Prostate gland (tissue), 2 donors: ENCODE measurements at regions not wholly inside any gene's neighbourhood (a gene's known extent, or its start where the extent isn't known, plus 50 kb on each side); places are given as distances from the start of the nearest gene placed in this dataset.

Experiments
- DNase-seq: peaks from one replicate; pipeline ENCODE4 v3.0.0-alpha.2; 2019; ENCODE audit warnings: low spot score
- H3K27ac ChIP-seq, 2 donors: fragments of 200-600 bp; sonication (generic); 2 replicates each; pipeline ENCODE4 v1.5.1; 2017 to 2019
- H3K27me3 ChIP-seq: fragments of 200-600 bp; sonication (generic); replicated peaks from 2 replicates; pipeline ENCODE4 v1.5.1; 2019; ENCODE audit not compliant: insufficient read depth
- H3K36me3 ChIP-seq, 2 donors: fragments of 200-600 bp; sonication (generic); 1 replicate in 1 of 2; 2 replicates in 1 of 2; pipeline versions ENCODE4 v1.5.1 to v1.8.1; 2017 to 2019
- H3K4me1 ChIP-seq: fragments of 200-600 bp; sonication (generic); replicated peaks from 2 replicates; pipeline ENCODE4 v1.5.1; 2019
- H3K4me3 ChIP-seq, 2 donors: fragments of 200-600 bp; sonication (generic); 2 replicates each; pipeline ENCODE4 v1.5.1; 2017 to 2019
- H3K9me3 ChIP-seq: fragments of 200-600 bp; sonication (generic); 2 replicates; pipeline ENCODE4 v1.5.1; 2017
- CTCF ChIP-seq, 4 experiments: fragments of 200-600 bp in 2 of 4; fragments of 450-650 bp in 2 of 4; sonication (generic) in 2 of 4; IDR thresholded peaks; 1 replicate in 3 of 4; 2 replicates in 1 of 4; pipeline ENCODE4 v1.5.1; 2016 to 2019; ENCODE audit warnings: antibody characterized with exemption in 4 of 4, mild to moderate bottlenecking in 2 of 4, moderate library complexity in 2 of 4
- POLR2A ChIP-seq: fragments of 450-650 bp; IDR thresholded peaks from one replicate; pipeline ENCODE4 v1.6.1; 2016; ENCODE audit warnings: antibody characterized with exemption, mild to moderate bottlenecking
- POLR2AphosphoS5 ChIP-seq: sonication (generic); formaldehyde crosslinking; IDR thresholded peaks from one replicate; pipeline ENCODE4 v1.6.1; 2017; ENCODE audit warnings: antibody characterized with exemption
- WGBS: methylation state at CpG from one replicate; pipeline ENCODE4 v1.1.5; 2018; 5-methylcytosine and 5-hydroxymethylcytosine counted together
- intact Hi-C: fragments of 100-400 bp; cut with DNase I; formaldehyde crosslinking; loops from one replicate; pipeline ENCODE4 v1.14.2; 2022

DNA sequence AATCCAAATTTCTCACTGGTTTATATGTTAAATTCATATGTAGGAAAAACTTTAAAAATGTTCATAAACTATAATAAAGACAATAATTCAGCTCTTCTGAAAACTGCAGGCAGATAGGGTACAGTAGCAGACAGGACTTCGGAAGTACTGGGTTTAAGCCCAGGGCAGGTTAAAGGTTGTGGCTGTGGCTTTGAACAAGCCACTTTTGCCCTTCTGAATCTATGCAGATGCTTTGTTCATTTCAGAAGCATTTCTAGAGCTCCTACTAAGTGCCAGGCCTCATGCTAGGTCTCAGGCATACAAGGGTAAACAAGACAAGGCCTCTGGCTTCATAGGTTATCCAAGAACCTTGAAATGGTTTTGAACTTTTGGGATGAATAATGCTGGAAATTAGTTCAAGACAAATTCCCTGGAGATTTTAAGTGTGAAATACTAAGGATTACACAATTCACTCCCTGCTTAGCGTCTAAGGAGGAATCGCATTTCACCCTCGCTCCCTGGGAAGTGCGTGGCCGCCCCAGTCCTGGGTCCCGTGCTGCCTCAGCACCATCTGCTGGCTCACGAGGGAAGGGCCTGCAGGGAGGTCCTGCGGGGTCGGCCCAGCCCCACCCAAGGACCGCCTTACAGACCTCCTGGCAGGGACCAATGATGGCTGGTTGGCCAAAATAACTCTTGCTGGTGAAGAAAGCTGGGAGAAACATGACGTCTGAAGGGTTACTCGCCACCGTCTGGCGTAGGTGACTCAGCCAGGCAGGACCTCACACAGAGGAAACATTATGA is 67.7 kb upstream of the L3MBTL4 start:
- no peaks in the 10 kb centered on the region for H3K36me3 ChIP-seq
- H3K9me3 ChIP-seq = no peaks in the 10 kb centered on the region
- DNase-seq = no peak
- H3K27ac ChIP-seq = no peak overlapping the region
- no peak for TF ChIP-seq POLR2A
- TF ChIP-seq POLR2AphosphoS5 = no peak
- TF ChIP-seq CTCF (IDR thresholded peaks at IDR 0.05) = peak in 2 of 4 experiments; percentile 43 to 51
- H3K4me1 ChIP-seq = peaks cover 2% of the 10 kb centered on the region
- H3K4me3 ChIP-seq = no peak overlapping the region
- intact Hi-C loops = loop anchor here (2.0 kb wide), 1 partner anchor 604 kb away; no protein-coding TSS in a partner anchor
- H3K27me3 ChIP-seq = peaks cover 2% of the 10 kb centered on the region
- WGBS = 43% methylated on average over 15 of the region's 15 CpGs

GRCh38 chr18:6484659-6485058 is 69.9 kb upstream of the L3MBTL4 start:
- 29% methylated on average over 2 of the region's 2 CpGs for WGBS
- Histone ChIP-seq H3K27me3 (peaks cover 2% of the 10 kb centered on the region), H3K36me3 (no peaks in the 10 kb centered on the region), H3K4me1 (peaks cover 2% of the 10 kb centered on the region), H3K27ac (no peak overlapping the region), H3K4me3 (no peak overlapping the region), H3K9me3 (no peaks in the 10 kb centered on the region)
- intact Hi-C loops = no loop called here
- no peak for TF ChIP-seq CTCF (IDR thresholded peaks at IDR 0.05)
- TF ChIP-seq POLR2AphosphoS5 = peak; percentile 20
- DNase-seq = no peak

DNA sequence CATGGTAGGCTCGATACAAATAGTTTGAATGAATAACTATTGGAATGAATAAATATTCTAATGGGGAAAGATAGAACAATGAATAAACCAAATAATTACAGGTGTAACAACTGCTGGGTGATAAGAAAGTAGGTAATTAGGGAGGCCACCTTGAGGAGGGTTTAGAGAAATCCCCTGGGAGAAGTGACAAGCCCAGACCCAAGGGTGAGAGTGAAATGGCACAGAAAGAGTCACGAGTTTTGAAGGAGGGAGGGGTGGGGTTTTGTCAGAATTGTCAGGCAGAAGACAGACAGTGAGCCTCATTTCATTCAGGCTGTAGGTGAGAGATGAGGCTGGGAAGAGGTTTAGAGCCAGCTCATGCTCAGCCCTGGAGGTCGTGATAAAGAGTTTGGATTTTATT is 71.6 kb upstream of the L3MBTL4 start:
- no peak for DNase-seq
- Histone ChIP-seq H3K36me3 (no peaks in the 10 kb centered on the region), H3K9me3 (no peaks in the 10 kb centered on the region), H3K27ac (no peak overlapping the region), H3K4me3 (no peak overlapping the region), H3K4me1 (peaks cover 2% of the 10 kb centered on the region), H3K27me3 (peaks cover 2% of the 10 kb centered on the region)
- WGBS = 69% methylated on average over 3 of the region's 3 CpGs
- no peak for TF ChIP-seq CTCF (IDR thresholded peaks at IDR 0.05)
- TF ChIP-seq POLR2A = no peak
- TF ChIP-seq POLR2AphosphoS5 = no peak
- intact Hi-C loops = no loop called here

DNA sequence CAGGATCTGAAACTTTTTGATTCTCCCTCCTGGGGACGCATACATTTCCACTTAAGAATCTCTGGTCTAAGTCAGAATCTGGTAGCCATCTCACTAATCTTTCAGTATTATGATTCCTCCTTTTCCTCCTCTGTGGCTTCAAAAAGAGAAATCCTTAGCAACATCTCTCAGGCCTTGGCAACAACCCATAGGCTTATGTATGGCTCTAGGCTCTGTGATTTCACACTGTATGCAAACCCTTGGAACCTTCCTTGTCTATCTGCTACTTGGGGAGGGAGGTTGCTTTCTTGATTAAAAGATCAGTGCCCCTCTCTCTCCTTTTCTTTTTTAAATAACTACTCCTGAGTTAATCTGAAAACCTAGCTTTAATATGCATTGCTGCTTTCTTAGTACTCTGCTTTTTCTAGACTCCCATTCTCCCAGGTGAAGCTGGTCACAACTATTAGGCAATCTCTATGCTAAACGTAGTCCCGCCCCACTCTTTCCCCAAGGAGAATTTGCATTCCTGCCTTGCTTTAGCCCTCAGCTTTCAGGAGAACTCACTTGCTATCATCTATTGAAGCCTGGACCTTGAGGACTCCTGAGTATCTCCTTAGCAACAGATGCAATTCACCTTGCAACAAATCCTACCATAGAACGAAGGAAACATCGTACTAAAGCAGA is 72.2 kb upstream of the L3MBTL4 start:
- peaks cover 2% of the 10 kb centered on the region for H3K27me3 ChIP-seq
- H3K4me1 ChIP-seq = peaks cover 2% of the 10 kb centered on the region
- WGBS = 92% methylated on average over 5 of the region's 5 CpGs
- H3K4me3 ChIP-seq = no peak overlapping the region
- TF ChIP-seq POLR2AphosphoS5 (no peak), POLR2A (no peak), CTCF (IDR thresholded peaks at IDR 0.05) (no peak)
- DNase-seq = no peak
- intact Hi-C loops = no loop called here
- no peak overlapping the region for H3K27ac ChIP-seq
- H3K36me3 ChIP-seq = no peaks in the 10 kb centered on the region
- H3K9me3 ChIP-seq = no peaks in the 10 kb centered on the region
